PC-3 (cell line): ENCODE measurements at regions not wholly inside any gene's neighbourhood (a gene's known extent, or its start where the extent isn't known, plus 50 kb on each side); places are given as distances from the start of the nearest gene placed in this dataset.

Experiments
- ATAC-seq: fragments of 200-7000 bp; cut with Tn5 transposase; 2 replicates; pipeline ENCODE4 v1.9.1; 2020; ENCODE audit warnings: mild to moderate bottlenecking, moderate library complexity
- BruUV-seq: library from RNA; stranded (reverse); fragments of 400-500 nt; replicated peaks from 2 replicates; lab custom pipeline; 2021; lab: Mats Ljungman, UMichigan
- CTCF ChIA-PET: fragments of 300-600 bp; sonication (Branson Sonifier 250); formaldehyde crosslinking; loops from one replicate; lab custom pipeline; 2022; ENCODE audit warnings: antibody characterized with exemption; lab: Charles Lee
- POLR2A ChIA-PET: fragments of 300-600 bp; sonication (Branson Sonifier 250); formaldehyde crosslinking; loops from one replicate; lab custom pipeline; 2022; ENCODE audit warnings: antibody characterized with exemption; ENCODE audit not compliant: unreplicated experiment; lab: Charles Lee
- DNase-seq: peaks from one replicate; pipeline ENCODE4 v3.0.0-alpha.2; 2015
- H2AFZ ChIP-seq: fragments of 300-600 bp; sonication (generic); 2 replicates; pipeline ENCODE4 v1.6.0; 2016; ENCODE audit warnings: antibody characterized with exemption, low read length
- H3F3A ChIP-seq: fragments of 300-600 bp; sonication (generic); one replicate; pipeline ENCODE4 v1.6.0; 2017; ENCODE audit warnings: antibody characterized with exemption, low read length, control low read depth, mild to moderate bottlenecking; ENCODE audit not compliant: unreplicated experiment
- H3K27ac ChIP-seq: fragments of 300-600 bp; sonication (generic); 2 replicates; pipeline ENCODE4 v1.5.1; 2016; ENCODE audit warnings: mild to moderate bottlenecking, low read length
- H3K27me3 ChIP-seq: fragments of 300-600 bp; sonication (generic); 2 replicates; pipeline ENCODE4 v1.6.1; 2016; ENCODE audit warnings: low read length, mixed read lengths
- H3K36me3 ChIP-seq: fragments of 300-600 bp; sonication (generic); 2 replicates; pipeline ENCODE4 v1.6.1; 2016; ENCODE audit warnings: low read depth, mixed run types, low read length, mixed read lengths
- H3K4me1 ChIP-seq: fragments of 300-600 bp; sonication (generic); 2 replicates; pipeline ENCODE4 v1.5.1; 2016; ENCODE audit warnings: low read length; ENCODE audit not compliant: insufficient read depth
- H3K4me2 ChIP-seq: fragments of 300-600 bp; sonication (generic); 2 replicates; pipeline ENCODE4 v1.6.0; 2016; ENCODE audit warnings: low read length
- H3K4me3 ChIP-seq: fragments of 300-600 bp; sonication (generic); 2 replicates; pipeline ENCODE4 v1.5.1; 2016; ENCODE audit warnings: mild to moderate bottlenecking, low read length, mixed read lengths
- H3K79me2 ChIP-seq: fragments of 300-600 bp; sonication (generic); 2 replicates; pipeline ENCODE4 v1.6.1; 2017; ENCODE audit warnings: low read length, mixed read lengths
- H3K9ac ChIP-seq: fragments of 300-600 bp; sonication (generic); 2 replicates; pipeline ENCODE4 v1.6.0; 2016; ENCODE audit warnings: mild to moderate bottlenecking, low read length
- H3K9me2 ChIP-seq: fragments of 300-600 bp; sonication (generic); replicated peaks from 2 replicates; pipeline ENCODE4 v1.6.1; 2016; ENCODE audit warnings: mixed run types, low read length, mixed read lengths
- H3K9me3 ChIP-seq: fragments of 300-600 bp; sonication (generic); 2 replicates; pipeline ENCODE4 v1.6.1; 2016; ENCODE audit warnings: low read length, mixed read lengths
- H4K20me1 ChIP-seq: fragments of 300-600 bp; sonication (generic); 2 replicates; pipeline ENCODE4 v1.6.1; 2016; ENCODE audit warnings: low read length, mixed read lengths
- EZH2 ChIP-seq: fragments of 300-600 bp; sonication (generic); IDR thresholded peaks from one replicate; pipeline ENCODE4 v1.6.1; 2017; ENCODE audit warnings: antibody characterized with exemption, mild to moderate bottlenecking, low read length; ENCODE audit not compliant: unreplicated experiment
- EZH2phosphoT487 ChIP-seq: fragments of 300-600 bp; sonication (generic); IDR thresholded peaks from 2 replicates; pipeline ENCODE4 v1.6.1; 2018; ENCODE audit warnings: mild to moderate bottlenecking, antibody characterized with exemption, low read length, borderline replicate concordance
- intact Hi-C: fragments of 100-400 bp; cut with micrococcal nuclease; formaldehyde crosslinking; loops from 2 replicates; pipeline ENCODE4 v1.9.0; 2023
- TF ChIP-seq, protein P1 (sequence below): fragments of 300-600 bp; sonication (generic); conservative IDR thresholded peaks from 2 replicates; pipeline ENCODE4 v1.5.1; 2017; ENCODE audit warnings: antibody characterized with exemption, low read depth, mild to moderate bottlenecking, low read length

DNA sequence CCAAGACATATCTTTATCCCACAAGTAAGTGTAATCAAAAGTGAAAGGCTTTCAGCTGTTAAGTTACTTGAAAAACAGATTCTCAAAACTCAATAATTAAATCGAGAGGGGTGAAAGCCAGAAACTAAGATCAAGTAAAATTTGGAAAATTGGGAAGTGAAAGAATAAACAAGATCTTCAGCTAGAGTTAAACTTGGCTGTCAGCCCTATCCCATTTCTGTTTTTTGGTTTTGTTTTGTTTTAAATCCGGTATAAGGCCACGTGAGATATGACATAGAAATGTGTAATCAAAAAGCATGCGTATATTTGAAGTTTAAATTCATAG is 856.8 kb downstream of the STIM2 start:
- BruUV-seq: no TSS peak
- Histone ChIP-seq H3K27ac (no peak overlapping the region), H3K9ac (no peak overlapping the region), H3F3A (no peaks in the 10 kb centered on the region), H2AFZ (no peak overlapping the region), H3K36me3 (no peaks in the 10 kb centered on the region), H3K4me1 (peaks cover 8% of the 10 kb centered on the region), H4K20me1 (no peaks in the 10 kb centered on the region), H3K27me3 (no peaks in the 10 kb centered on the region), H3K79me2 (no peaks in the 10 kb centered on the region), H3K9me2 (no peaks in the 10 kb centered on the region), H3K4me2 (no peak overlapping the region), H3K4me3 (no peak overlapping the region), H3K9me3 (no peaks in the 10 kb centered on the region)
- no peak for TF ChIP-seq EZH2phosphoT487
- TF ChIP-seq, protein P1, sequence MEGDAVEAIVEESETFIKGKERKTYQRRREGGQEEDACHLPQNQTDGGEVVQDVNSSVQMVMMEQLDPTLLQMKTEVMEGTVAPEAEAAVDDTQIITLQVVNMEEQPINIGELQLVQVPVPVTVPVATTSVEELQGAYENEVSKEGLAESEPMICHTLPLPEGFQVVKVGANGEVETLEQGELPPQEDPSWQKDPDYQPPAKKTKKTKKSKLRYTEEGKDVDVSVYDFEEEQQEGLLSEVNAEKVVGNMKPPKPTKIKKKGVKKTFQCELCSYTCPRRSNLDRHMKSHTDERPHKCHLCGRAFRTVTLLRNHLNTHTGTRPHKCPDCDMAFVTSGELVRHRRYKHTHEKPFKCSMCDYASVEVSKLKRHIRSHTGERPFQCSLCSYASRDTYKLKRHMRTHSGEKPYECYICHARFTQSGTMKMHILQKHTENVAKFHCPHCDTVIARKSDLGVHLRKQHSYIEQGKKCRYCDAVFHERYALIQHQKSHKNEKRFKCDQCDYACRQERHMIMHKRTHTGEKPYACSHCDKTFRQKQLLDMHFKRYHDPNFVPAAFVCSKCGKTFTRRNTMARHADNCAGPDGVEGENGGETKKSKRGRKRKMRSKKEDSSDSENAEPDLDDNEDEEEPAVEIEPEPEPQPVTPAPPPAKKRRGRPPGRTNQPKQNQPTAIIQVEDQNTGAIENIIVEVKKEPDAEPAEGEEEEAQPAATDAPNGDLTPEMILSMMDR: no peak
- no peak for TF ChIP-seq EZH2
- DNase-seq (no peak), ATAC-seq (no peak)
- ChIA-PET POLR2A (no interaction called here), CTCF (no interaction called here)
- intact Hi-C loops: no loop called here

DNA sequence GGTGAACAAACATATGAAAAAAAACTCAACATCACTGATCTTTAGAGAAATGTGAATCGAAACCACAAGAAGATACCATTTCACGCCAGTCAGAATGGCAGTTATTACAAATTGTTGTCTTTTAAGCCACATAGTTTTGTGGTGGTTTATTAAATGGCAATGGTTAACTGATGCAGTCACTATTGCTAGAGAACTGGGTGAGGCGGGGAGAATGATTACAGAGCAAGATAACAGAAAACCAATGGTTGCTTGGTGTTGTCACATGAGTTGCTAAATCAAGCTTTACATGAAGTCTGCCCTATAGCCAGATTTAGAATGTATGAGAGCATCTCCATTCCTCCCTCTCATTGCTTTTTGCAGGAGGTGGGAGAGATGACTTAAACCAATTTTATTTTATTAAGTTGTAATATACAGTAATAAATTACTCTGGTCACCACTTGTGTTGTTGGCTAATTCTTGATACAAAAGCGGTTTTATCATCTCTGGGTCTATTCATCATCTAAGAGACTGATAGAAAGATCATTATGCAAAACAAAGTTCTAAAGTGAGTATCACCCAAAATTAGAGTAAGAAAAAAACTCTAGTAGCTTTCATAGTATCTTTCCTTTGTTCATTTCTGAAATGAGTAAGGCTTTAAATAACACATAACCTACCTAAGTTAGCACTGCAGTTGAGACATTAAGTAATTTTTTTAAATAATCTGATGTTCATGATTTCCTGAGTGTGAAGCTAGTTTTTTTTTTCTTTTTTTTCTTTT is 859.5 kb downstream of the STIM2 start:
- TF ChIP-seq EZH2 (no peak), EZH2phosphoT487 (no peak)
- TF ChIP-seq, protein P1: no peak
- DNase-seq: no peak

DNA sequence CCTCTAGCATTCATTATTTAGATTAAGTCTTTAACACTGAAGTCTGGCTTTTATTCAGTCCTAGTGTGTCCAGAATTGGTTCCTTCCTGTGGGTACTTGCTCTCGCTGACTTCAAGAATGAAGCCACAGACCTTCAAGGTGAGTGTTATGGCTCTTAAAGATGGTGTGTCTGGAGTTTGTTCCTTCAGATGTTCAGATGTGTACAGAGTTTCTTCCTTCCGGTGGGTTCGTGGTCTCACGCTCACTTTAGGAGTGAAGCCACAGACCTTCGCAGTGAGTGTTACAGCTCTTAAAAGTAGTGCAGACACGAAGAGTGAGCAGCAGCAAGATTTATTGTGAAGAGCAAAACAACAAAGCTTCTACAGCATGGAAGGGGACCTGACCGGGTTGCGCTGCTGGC is 860.6 kb downstream of the STIM2 start:
- Histone ChIP-seq H2AFZ (no peak overlapping the region), H3K9me3 (no peaks in the 10 kb centered on the region), H3K9ac (no peak overlapping the region), H3K4me2 (no peak overlapping the region), H3K4me3 (no peak overlapping the region), H3K79me2 (no peaks in the 10 kb centered on the region), H4K20me1 (no peaks in the 10 kb centered on the region), H3K4me1 (no peaks in the 10 kb centered on the region), H3F3A (no peaks in the 10 kb centered on the region), H3K36me3 (no peaks in the 10 kb centered on the region), H3K27ac (no peak overlapping the region), H3K9me2 (no peaks in the 10 kb centered on the region), H3K27me3 (no peaks in the 10 kb centered on the region)
- ATAC-seq (no peak), DNase-seq (no peak)
- CTCF ChIA-PET: no interaction called here
- TF ChIP-seq, protein P1: no peak
- no peak for TF ChIP-seq EZH2phosphoT487
- no peak for TF ChIP-seq EZH2
- no TSS peak for BruUV-seq
- intact Hi-C loops: no loop called here
- POLR2A ChIA-PET: no interaction called here

More for the DNA sequence above, 859.5 kb downstream of the STIM2 start:
- CTCF ChIA-PET: no interaction called here
- H3K4me1 ChIP-seq: no peaks in the 10 kb centered on the region
- POLR2A ChIA-PET: no interaction called here
- H2AFZ ChIP-seq: no peak overlapping the region
- H3K9ac ChIP-seq: no peak overlapping the region
- no peaks in the 10 kb centered on the region for H3K27me3 ChIP-seq
- no TSS peak for BruUV-seq
- no peaks in the 10 kb centered on the region for H4K20me1 ChIP-seq
- no peaks in the 10 kb centered on the region for H3K36me3 ChIP-seq
- H3K4me2 ChIP-seq: no peak overlapping the region
- intact Hi-C loops: no loop called here
- H3K27ac ChIP-seq: no peak overlapping the region
- H3F3A ChIP-seq: no peaks in the 10 kb centered on the region
- H3K9me3 ChIP-seq: no peaks in the 10 kb centered on the region
- H3K9me2 ChIP-seq: no peaks in the 10 kb centered on the region
- H3K79me2 ChIP-seq: no peaks in the 10 kb centered on the region
- no peak for ATAC-seq
- no peak overlapping the region for H3K4me3 ChIP-seq
